Fibroblast of gingiva (primary cell): ENCODE measurements at regions not wholly inside any gene's neighbourhood (a gene's known extent, or its start where the extent isn't known, plus 50 kb on each side); places are given as distances from the start of the nearest gene placed in this dataset.
A peak's percentile ranks its signal among the peaks of the same experiment; 100 is the strongest.
"Not testable (repeated sequence)": the region's sequence is repeated elsewhere in the genome, so short reads cannot be mapped to it uniquely, and the experiment has no call there.

Source experiments
- DNase-seq: peaks from one replicate; pipeline ENCODE4 v3.0.0-alpha.2; 2011; ENCODE audit warnings: low read depth

GRCh38 chr6:49370518-49370917 lies 92.5 kb downstream of the MMUT start:
- DNase-seq, result no peak

- DNase-seq, result no peak
Observed at GRCh38 chr6:49366539-49366938, 96.5 kb downstream of the MMUT start.

GRCh38 chr6:49348561-49348960 lies 114.5 kb downstream of the MMUT start:
- DNase-seq, result no peak

- no peak for DNase-seq
Observed at GRCh38 chr6:49342410-49342809, 120.6 kb downstream of the MMUT start.

- no peak for DNase-seq
Observed at GRCh38 chr6:49341869-49342268, 121.2 kb downstream of the MMUT start.

- no peak for DNase-seq
Observed at GRCh38 chr6:49339096-49339495, 124.0 kb downstream of the MMUT start.

GRCh38 chr6:49336514-49337131 lies 126.4 kb downstream of the MMUT start:
- DNase-seq, result no peak

GRCh38 chr6:49333345-49334125 lies 129.5 kb downstream of the MMUT start:
- DNase-seq, result peak; percentile 4

GRCh38 chr6:49332781-49333180 lies 130.3 kb downstream of the MMUT start:
- DNase-seq, result no peak

GRCh38 chr6:49329186-49329585 lies 133.9 kb downstream of the MMUT start:
- no peak for DNase-seq

- no peak for DNase-seq
Observed at GRCh38 chr6:49328051-49328744, 134.9 kb downstream of the MMUT start.

- DNase-seq, result no peak
Observed at GRCh38 chr6:49327571-49327970, 135.5 kb downstream of the MMUT start.

- no peak for DNase-seq
Observed at GRCh38 chr6:49327005-49327404, 136.0 kb downstream of the MMUT start.

GRCh38 chr6:49326347-49326746 lies 136.7 kb downstream of the MMUT start:
- DNase-seq, result peak; percentile 42

- DNase-seq, result no peak
Observed at GRCh38 chr6:49325891-49326290, 137.2 kb downstream of the MMUT start.

- DNase-seq, result no peak
Observed at GRCh38 chr6:49322861-49323260, 140.2 kb downstream of the MMUT start.

GRCh38 chr6:49321561-49322072 lies 141.4 kb downstream of the MMUT start:
- no peak for DNase-seq

- DNase-seq, result no peak
Observed at GRCh38 chr6:49305010-49305409, 158.0 kb downstream of the MMUT start.

- not testable (repeated sequence) for DNase-seq
Observed at GRCh38 chr6:49304393-49304792, 158.7 kb downstream of the MMUT start.

- no peak for DNase-seq
Observed at GRCh38 chr6:49300911-49301310, 162.1 kb downstream of the MMUT start.

GRCh38 chr6:49300443-49300842 lies 162.6 kb downstream of the MMUT start:
- DNase-seq, result no peak

- DNase-seq, result no peak
Observed at GRCh38 chr6:49299279-49299678, 163.8 kb downstream of the MMUT start.

- no peak for DNase-seq
Observed at GRCh38 chr6:49284180-49284579, 178.9 kb downstream of the MMUT start.
